Uterus (tissue), 2 donors: ENCODE measurements at regions not wholly inside any gene's neighbourhood (a gene's known extent, or its start where the extent isn't known, plus 50 kb on each side); places are given as distances from the start of the nearest gene placed in this dataset.

Experiments
- CTCF ChIP-seq, 4 experiments: fragments of 200-600 bp in 2 of 4; fragments of 450-650 bp in 2 of 4; sonication (generic) in 2 of 4; IDR thresholded peaks; one replicate each; pipeline ENCODE4 v1.5.1; 2016 to 2019; ENCODE audit warnings: antibody characterized with exemption in 4 of 4, mild to moderate bottlenecking in 2 of 4, moderate library complexity in 1 of 4
- POLR2A ChIP-seq, 2 donors: fragments of 450-650 bp; IDR thresholded peaks; one replicate each; pipeline ENCODE4 v1.6.1; 2016; ENCODE audit warnings: antibody characterized with exemption in 2 of 2, mild to moderate bottlenecking in 1 of 2, moderate library complexity in 1 of 2

- TF ChIP-seq CTCF (IDR thresholded peaks at IDR 0.05): no peak
- TF ChIP-seq POLR2A (IDR thresholded peaks at IDR 0.05): no peak
These were observed 320.4 kb downstream of the ZFHX3 start for GRCh38 chr16:72727565-72727964.
